ENCODE measurements at regions not wholly inside any gene's neighbourhood (a gene's known extent, or its start where the extent isn't known, plus 50 kb on each side); places are given as distances from the start of the nearest gene placed in this dataset.

GRCh38 chr1:242761556-242761955 is 237.1 kb upstream of the PLD5 start:
- DNase-seq (ENCODE audit: low spot score in 2 of 2, unreplicated experiment in 2 of 2) = no peak
- TF ChIP-seq CTCF (IDR thresholded peaks at IDR 0.05; ENCODE audit: unreplicated experiment) = no peak
- no peak overlapping the region for H3K27ac Mint-ChIP-seq
- H3K4me1 Mint-ChIP-seq = no peaks in the 10 kb centered on the region
- no peak overlapping the region for H3K4me3 Mint-ChIP-seq
- H3K36me3 Mint-ChIP-seq = peaks cover 2% of the 10 kb centered on the region
- H3K9me3 Mint-ChIP-seq = peaks cover 30% of the 10 kb centered on the region
- H3K27me3 Mint-ChIP-seq (ENCODE audit: low read depth) = no peaks in the 10 kb centered on the region

DNA sequence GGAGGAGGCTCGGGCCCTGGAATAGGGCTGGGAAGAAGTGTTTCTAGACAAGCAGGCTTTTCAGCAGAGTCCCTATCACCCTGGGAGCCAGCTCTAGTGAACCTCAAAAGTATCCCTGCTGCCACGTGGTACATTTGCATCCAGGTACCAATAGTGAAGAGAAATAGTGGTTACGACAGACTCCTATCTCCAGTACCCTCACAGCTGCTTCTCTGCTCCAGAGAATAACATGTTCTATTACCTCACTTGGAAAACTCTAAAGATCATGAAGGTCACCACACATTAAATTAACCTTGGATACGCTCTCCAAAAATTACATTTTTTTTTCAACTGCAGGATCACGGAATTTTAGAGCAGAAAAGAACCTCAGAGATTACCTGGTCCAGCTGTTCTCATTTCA is 230.4 kb upstream of the PLD5 start:
- no peak overlapping the region for H3K27ac Mint-ChIP-seq
- H3K27me3 Mint-ChIP-seq (ENCODE audit: low read depth) = no peaks in the 10 kb centered on the region

GRCh38 chr1:242754125-242754524 is 229.6 kb upstream of the PLD5 start:
- peaks cover 2% of the 10 kb centered on the region for H3K36me3 Mint-ChIP-seq
- TF ChIP-seq CTCF (IDR thresholded peaks at IDR 0.05; ENCODE audit: unreplicated experiment) = no peak
- H3K27me3 Mint-ChIP-seq (ENCODE audit: low read depth) = no peaks in the 10 kb centered on the region
- H3K27ac Mint-ChIP-seq = no peak overlapping the region
- no peak overlapping the region for H3K4me3 Mint-ChIP-seq
- no peak for DNase-seq (ENCODE audit: low spot score in 2 of 2, unreplicated experiment in 2 of 2)
- peaks cover 19% of the 10 kb centered on the region for H3K9me3 Mint-ChIP-seq
- peaks cover 25% of the 10 kb centered on the region for H3K4me1 Mint-ChIP-seq

More for the DNA sequence above, 230.4 kb upstream of the PLD5 start:
- TF ChIP-seq CTCF (IDR thresholded peaks at IDR 0.05; ENCODE audit: unreplicated experiment) = no peak
- H3K4me3 Mint-ChIP-seq = no peak overlapping the region
- DNase-seq (ENCODE audit: low spot score in 2 of 2, unreplicated experiment in 2 of 2) = no peak
- peaks cover 19% of the 10 kb centered on the region for H3K9me3 Mint-ChIP-seq
- peaks cover 23% of the 10 kb centered on the region for H3K4me1 Mint-ChIP-seq
- peaks cover 2% of the 10 kb centered on the region for H3K36me3 Mint-ChIP-seq

GRCh38 chr1:242747233-242747632 is 222.7 kb upstream of the PLD5 start:
- no peak for DNase-seq (ENCODE audit: low spot score in 2 of 2, unreplicated experiment in 2 of 2)
- Mint-ChIP-seq H3K27me3 (ENCODE audit: low read depth) (no peaks in the 10 kb centered on the region), H3K27ac (no peak overlapping the region), H3K4me1 (peaks cover 18% of the 10 kb centered on the region), H3K4me3 (no peak overlapping the region), H3K9me3 (no peaks in the 10 kb centered on the region), H3K36me3 (no peaks in the 10 kb centered on the region)
- TF ChIP-seq CTCF (IDR thresholded peaks at IDR 0.05; ENCODE audit: unreplicated experiment) = no peak

DNA sequence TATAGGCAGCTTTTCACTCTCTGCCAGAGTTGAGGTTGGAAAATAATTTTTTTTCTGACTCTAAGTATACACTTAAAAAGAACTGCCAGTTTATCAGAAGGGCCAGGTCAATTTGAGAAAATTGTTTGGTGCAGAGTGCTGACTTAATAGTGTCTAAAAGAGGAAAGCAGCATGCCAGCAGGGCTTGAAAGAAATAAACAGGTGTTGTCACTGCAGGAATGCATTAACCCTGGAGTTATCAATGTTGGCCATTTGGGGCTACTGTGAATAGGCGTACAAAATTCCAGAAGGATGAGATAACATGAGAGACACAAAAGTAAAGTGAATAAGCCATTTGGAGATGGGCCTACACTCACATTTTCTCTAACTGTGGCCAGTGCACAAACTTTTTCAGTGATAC is 220.6 kb upstream of the PLD5 start:
- Mint-ChIP-seq H3K27ac (peak overlapping the region; percentile 57), H3K9me3 (peaks cover 10% of the 10 kb centered on the region), H3K4me3 (no peak overlapping the region), H3K27me3 (ENCODE audit: low read depth) (no peaks in the 10 kb centered on the region), H3K36me3 (peaks cover 7% of the 10 kb centered on the region), H3K4me1 (peaks cover 18% of the 10 kb centered on the region)
- DNase-seq (ENCODE audit: low spot score in 2 of 2, unreplicated experiment in 2 of 2) = no peak
- TF ChIP-seq CTCF (IDR thresholded peaks at IDR 0.05; ENCODE audit: unreplicated experiment) = no peak
